ENCODE measurements at regions not wholly inside any gene's neighbourhood (a gene's known extent, or its start where the extent isn't known, plus 50 kb on each side); places are given as distances from the start of the nearest gene placed in this dataset.

- Mint-ChIP-seq H3K36me3 (ENCODE audit: insufficient read depth) (no peaks in the 10 kb centered on the region), H3K27ac (ENCODE audit: low read depth) (no peak overlapping the region), H3K4me3 (no peak overlapping the region), H3K27me3 (no peaks in the 10 kb centered on the region), H3K9me3 (peaks cover 6% of the 10 kb centered on the region), H3K4me1 (no peaks in the 10 kb centered on the region)
- ATAC-seq (replicated peaks; ENCODE audit: extremely low read depth, poor library complexity, severe bottlenecking) (no peak), DNase-seq (ENCODE audit: low spot score in 2 of 2) (no peak)
Measured at GRCh38 chr7:113664867-113665266, 253.9 kb downstream of the PPP1R3A start.

- peaks cover 10% of the 10 kb centered on the region for H3K9me3 Mint-ChIP-seq
- DNase-seq (ENCODE audit: low spot score in 2 of 2), result no peak
- no peak for ATAC-seq (replicated peaks; ENCODE audit: extremely low read depth, poor library complexity, severe bottlenecking)
- no peak overlapping the region for H3K27ac Mint-ChIP-seq (ENCODE audit: low read depth)
- H3K4me1 Mint-ChIP-seq, result no peaks in the 10 kb centered on the region
- H3K36me3 Mint-ChIP-seq (ENCODE audit: insufficient read depth), result no peaks in the 10 kb centered on the region
- no peak overlapping the region for H3K4me3 Mint-ChIP-seq
- H3K27me3 Mint-ChIP-seq, result no peaks in the 10 kb centered on the region
Measured at GRCh38 chr7:113659416-113659815, 259.4 kb downstream of the PPP1R3A start.

- H3K9me3 Mint-ChIP-seq, result peaks cover 15% of the 10 kb centered on the region
- no peaks in the 10 kb centered on the region for H3K36me3 Mint-ChIP-seq (ENCODE audit: insufficient read depth)
- no peak for DNase-seq (ENCODE audit: low spot score in 2 of 2)
- ATAC-seq (replicated peaks; ENCODE audit: extremely low read depth, poor library complexity, severe bottlenecking), result no peak
- no peak overlapping the region for H3K4me3 Mint-ChIP-seq
- H3K27ac Mint-ChIP-seq (ENCODE audit: low read depth), result no peak overlapping the region
- H3K4me1 Mint-ChIP-seq, result no peaks in the 10 kb centered on the region
- H3K27me3 Mint-ChIP-seq, result no peaks in the 10 kb centered on the region
Measured at GRCh38 chr7:113657603-113658002, 261.2 kb downstream of the PPP1R3A start.

- DNase-seq (ENCODE audit: low spot score in 2 of 2) (no peak), ATAC-seq (replicated peaks; ENCODE audit: extremely low read depth, poor library complexity, severe bottlenecking) (no peak)
- Mint-ChIP-seq H3K4me1 (no peaks in the 10 kb centered on the region), H3K4me3 (no peak overlapping the region), H3K27ac (ENCODE audit: low read depth) (no peak overlapping the region), H3K27me3 (no peaks in the 10 kb centered on the region), H3K36me3 (ENCODE audit: insufficient read depth) (peaks cover 3% of the 10 kb centered on the region), H3K9me3 (peaks cover 14% of the 10 kb centered on the region)
Measured at GRCh38 chr7:113652501-113652900, 266.3 kb downstream of the PPP1R3A start.

- Mint-ChIP-seq H3K4me1 (no peaks in the 10 kb centered on the region), H3K27ac (ENCODE audit: low read depth) (no peak overlapping the region), H3K27me3 (no peaks in the 10 kb centered on the region), H3K36me3 (ENCODE audit: insufficient read depth) (peaks cover 3% of the 10 kb centered on the region), H3K4me3 (no peak overlapping the region), H3K9me3 (peaks cover 18% of the 10 kb centered on the region)
- DNase-seq (ENCODE audit: low spot score in 2 of 2) (no peak), ATAC-seq (replicated peaks; ENCODE audit: extremely low read depth, poor library complexity, severe bottlenecking) (no peak)
Measured at GRCh38 chr7:113649556-113649955, 269.3 kb downstream of the PPP1R3A start.

- H3K27me3 Mint-ChIP-seq, result no peaks in the 10 kb centered on the region
Measured at GRCh38 chr7:113639221-113639620, 279.6 kb downstream of the PPP1R3A start.

GRCh38 chr7:113636727-113637421, 281.9 kb downstream of the PPP1R3A start:
- Mint-ChIP-seq H3K4me3 (no peak overlapping the region), H3K27me3 (no peaks in the 10 kb centered on the region), H3K9me3 (peaks cover 17% of the 10 kb centered on the region), H3K27ac (ENCODE audit: low read depth) (no peak overlapping the region), H3K4me1 (no peaks in the 10 kb centered on the region), H3K36me3 (ENCODE audit: insufficient read depth) (no peaks in the 10 kb centered on the region)
- ATAC-seq (replicated peaks; ENCODE audit: extremely low read depth, poor library complexity, severe bottlenecking) (no peak), DNase-seq (ENCODE audit: low spot score in 2 of 2) (no peak)

More at GRCh38 chr7:113639221-113639620, 279.6 kb downstream of the PPP1R3A start:
- Mint-ChIP-seq H3K9me3 (peaks cover 21% of the 10 kb centered on the region), H3K4me3 (no peak overlapping the region), H3K36me3 (ENCODE audit: insufficient read depth) (no peaks in the 10 kb centered on the region), H3K27ac (ENCODE audit: low read depth) (no peak overlapping the region), H3K4me1 (no peaks in the 10 kb centered on the region)
- ATAC-seq (replicated peaks; ENCODE audit: extremely low read depth, poor library complexity, severe bottlenecking) (no peak), DNase-seq (ENCODE audit: low spot score in 2 of 2) (no peak)

- H3K36me3 Mint-ChIP-seq (ENCODE audit: insufficient read depth), result no peaks in the 10 kb centered on the region
- no peaks in the 10 kb centered on the region for H3K27me3 Mint-ChIP-seq
- no peak overlapping the region for H3K27ac Mint-ChIP-seq (ENCODE audit: low read depth)
- DNase-seq (ENCODE audit: low spot score in 2 of 2) (no peak), ATAC-seq (replicated peaks; ENCODE audit: extremely low read depth, poor library complexity, severe bottlenecking) (no peak)
- H3K4me1 Mint-ChIP-seq, result no peaks in the 10 kb centered on the region
- H3K9me3 Mint-ChIP-seq, result peaks cover 10% of the 10 kb centered on the region
- no peak overlapping the region for H3K4me3 Mint-ChIP-seq
Measured at GRCh38 chr7:113635492-113635891, 283.3 kb downstream of the PPP1R3A start.

- Mint-ChIP-seq H3K36me3 (ENCODE audit: insufficient read depth) (no peaks in the 10 kb centered on the region), H3K9me3 (peaks cover 13% of the 10 kb centered on the region), H3K27ac (ENCODE audit: low read depth) (no peak overlapping the region), H3K27me3 (no peaks in the 10 kb centered on the region), H3K4me1 (no peaks in the 10 kb centered on the region), H3K4me3 (no peak overlapping the region)
- ATAC-seq (replicated peaks; ENCODE audit: extremely low read depth, poor library complexity, severe bottlenecking) (no peak), DNase-seq (ENCODE audit: low spot score in 2 of 2) (no peak)
Measured at GRCh38 chr7:113633073-113633472, 285.7 kb downstream of the PPP1R3A start.

GRCh38 chr7:113628948-113629847, 289.6 kb downstream of the PPP1R3A start:
- Mint-ChIP-seq H3K4me3 (no peak overlapping the region), H3K27ac (ENCODE audit: low read depth) (no peak overlapping the region), H3K27me3 (no peaks in the 10 kb centered on the region), H3K4me1 (no peaks in the 10 kb centered on the region), H3K9me3 (peaks cover 6% of the 10 kb centered on the region), H3K36me3 (ENCODE audit: insufficient read depth) (no peaks in the 10 kb centered on the region)
- ATAC-seq (replicated peaks; ENCODE audit: extremely low read depth, poor library complexity, severe bottlenecking) (no peak), DNase-seq (ENCODE audit: low spot score in 2 of 2) (no peak)

- Mint-ChIP-seq H3K4me1 (no peaks in the 10 kb centered on the region), H3K9me3 (peaks cover 11% of the 10 kb centered on the region), H3K36me3 (ENCODE audit: insufficient read depth) (no peaks in the 10 kb centered on the region), H3K27ac (ENCODE audit: low read depth) (no peak overlapping the region), H3K27me3 (no peaks in the 10 kb centered on the region), H3K4me3 (no peak overlapping the region)
- ATAC-seq (replicated peaks; ENCODE audit: extremely low read depth, poor library complexity, severe bottlenecking) (no peak), DNase-seq (ENCODE audit: low spot score in 2 of 2) (no peak)
Measured at GRCh38 chr7:113625494-113626102, 293.2 kb downstream of the PPP1R3A start.

GRCh38 chr7:113622796-113623195, 296.0 kb downstream of the PPP1R3A start:
- no peak overlapping the region for H3K27ac Mint-ChIP-seq (ENCODE audit: low read depth)

More at GRCh38 chr7:113622796-113623195, 296.0 kb downstream of the PPP1R3A start:
- DNase-seq (ENCODE audit: low spot score in 2 of 2) (no peak), ATAC-seq (replicated peaks; ENCODE audit: extremely low read depth, poor library complexity, severe bottlenecking) (no peak)
- Mint-ChIP-seq H3K27me3 (no peaks in the 10 kb centered on the region), H3K9me3 (peaks cover 9% of the 10 kb centered on the region), H3K36me3 (ENCODE audit: insufficient read depth) (no peaks in the 10 kb centered on the region), H3K4me3 (no peak overlapping the region), H3K4me1 (no peaks in the 10 kb centered on the region)

Measured in central memory CD8-positive, alpha-beta T cell (primary cell).